ENCODE measurements at regions not wholly inside any gene's neighbourhood (a gene's known extent, or its start where the extent isn't known, plus 50 kb on each side); places are given as distances from the start of the nearest gene placed in this dataset.

DNA sequence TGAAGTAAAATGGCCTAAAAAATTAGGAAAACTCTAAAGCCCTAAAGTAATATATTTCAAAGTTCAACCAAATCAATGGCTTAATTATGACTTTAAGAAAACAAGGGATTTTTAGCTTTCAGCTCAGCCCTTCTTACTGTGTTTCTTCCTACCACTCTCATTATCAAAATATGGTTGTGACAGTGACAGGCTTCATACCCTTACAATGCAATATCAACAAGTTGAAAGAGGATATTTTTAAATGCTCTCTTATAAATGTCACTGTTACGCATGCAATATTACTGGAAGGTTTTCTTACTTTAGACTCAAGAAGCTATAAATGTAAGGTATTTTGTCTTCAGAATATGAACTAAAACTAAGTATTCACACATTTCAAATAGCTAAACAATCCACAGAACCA, 1225.7 kb upstream of the MIR17HG start:
- TF ChIP-seq, protein P1, sequence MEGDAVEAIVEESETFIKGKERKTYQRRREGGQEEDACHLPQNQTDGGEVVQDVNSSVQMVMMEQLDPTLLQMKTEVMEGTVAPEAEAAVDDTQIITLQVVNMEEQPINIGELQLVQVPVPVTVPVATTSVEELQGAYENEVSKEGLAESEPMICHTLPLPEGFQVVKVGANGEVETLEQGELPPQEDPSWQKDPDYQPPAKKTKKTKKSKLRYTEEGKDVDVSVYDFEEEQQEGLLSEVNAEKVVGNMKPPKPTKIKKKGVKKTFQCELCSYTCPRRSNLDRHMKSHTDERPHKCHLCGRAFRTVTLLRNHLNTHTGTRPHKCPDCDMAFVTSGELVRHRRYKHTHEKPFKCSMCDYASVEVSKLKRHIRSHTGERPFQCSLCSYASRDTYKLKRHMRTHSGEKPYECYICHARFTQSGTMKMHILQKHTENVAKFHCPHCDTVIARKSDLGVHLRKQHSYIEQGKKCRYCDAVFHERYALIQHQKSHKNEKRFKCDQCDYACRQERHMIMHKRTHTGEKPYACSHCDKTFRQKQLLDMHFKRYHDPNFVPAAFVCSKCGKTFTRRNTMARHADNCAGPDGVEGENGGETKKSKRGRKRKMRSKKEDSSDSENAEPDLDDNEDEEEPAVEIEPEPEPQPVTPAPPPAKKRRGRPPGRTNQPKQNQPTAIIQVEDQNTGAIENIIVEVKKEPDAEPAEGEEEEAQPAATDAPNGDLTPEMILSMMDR (conservative IDR thresholded peaks at IDR 0.05): no peak
- no peak for TF ChIP-seq EZH2 (IDR thresholded peaks at IDR 0.05; ENCODE audit: low read depth)
